ENCODE measurements at regions not wholly inside any gene's neighbourhood (a gene's known extent, or its start where the extent isn't known, plus 50 kb on each side); places are given as distances from the start of the nearest gene placed in this dataset.

GRCh38 chr2:9137379-9138150, 69.0 kb upstream of the ASAP2 start:
- DNase-seq (ENCODE audit: low spot score): no peak

GRCh38 chr2:9135822-9136558, 70.6 kb upstream of the ASAP2 start:
- DNase-seq (ENCODE audit: low spot score): no peak

GRCh38 chr2:9127316-9127715, 79.3 kb upstream of the ASAP2 start:
- DNase-seq (ENCODE audit: low spot score): no peak

- DNase-seq (ENCODE audit: low spot score): no peak
Observed at GRCh38 chr2:9126540-9126939, 80.1 kb upstream of the ASAP2 start.

- no peak for DNase-seq (ENCODE audit: low spot score)
Observed at GRCh38 chr2:9124231-9124741, 82.3 kb upstream of the ASAP2 start.

- DNase-seq (ENCODE audit: low spot score): no peak
Observed at GRCh38 chr2:9123069-9123468, 83.5 kb upstream of the ASAP2 start.

GRCh38 chr2:9122367-9122766, 84.2 kb upstream of the ASAP2 start:
- no peak for DNase-seq (ENCODE audit: low spot score)

GRCh38 chr2:9118383-9118960, 88.1 kb upstream of the ASAP2 start:
- no peak for DNase-seq (ENCODE audit: low spot score)

- no peak for DNase-seq (ENCODE audit: low spot score)
Observed at GRCh38 chr2:9115229-9115628, 91.4 kb upstream of the ASAP2 start.

- DNase-seq (ENCODE audit: low spot score): peak; percentile 48
Observed at GRCh38 chr2:9114458-9114857, 92.2 kb upstream of the ASAP2 start.

- no peak for DNase-seq (ENCODE audit: low spot score)
Observed at GRCh38 chr2:9113916-9114315, 92.7 kb upstream of the ASAP2 start.

- no peak for DNase-seq (ENCODE audit: low spot score)
Observed at GRCh38 chr2:9113262-9113661, 93.3 kb upstream of the ASAP2 start.

- peak; percentile 86 for DNase-seq (ENCODE audit: low spot score)
Observed at GRCh38 chr2:9112079-9112721, 94.4 kb upstream of the ASAP2 start.

- DNase-seq (ENCODE audit: low spot score): peak; percentile 16
Observed at GRCh38 chr2:9110893-9111569, 95.6 kb upstream of the ASAP2 start.

GRCh38 chr2:9110346-9110884, 96.2 kb upstream of the ASAP2 start:
- DNase-seq (ENCODE audit: low spot score): no peak

GRCh38 chr2:9109871-9110270, 96.7 kb upstream of the ASAP2 start:
- no peak for DNase-seq (ENCODE audit: low spot score)

GRCh38 chr2:9108210-9108967, 98.2 kb upstream of the ASAP2 start:
- no peak for DNase-seq (ENCODE audit: low spot score)

- DNase-seq (ENCODE audit: low spot score): no peak
Observed at GRCh38 chr2:9107168-9108025, 99.2 kb upstream of the ASAP2 start.

GRCh38 chr2:9106338-9107167, 100.1 kb upstream of the ASAP2 start:
- no peak for DNase-seq (ENCODE audit: low spot score)

All from RKO (cell line).